Loucy (cell line): ENCODE measurements at regions not wholly inside any gene's neighbourhood (a gene's known extent, or its start where the extent isn't known, plus 50 kb on each side); places are given as distances from the start of the nearest gene placed in this dataset.

ENCODE experiments used
- H2AFZ ChIP-seq: fragments of 200-600 bp; sonication (generic); 2 replicates; pipeline ENCODE4 v1.6.0; 2016; ENCODE audit warnings: antibody characterized with exemption, mild to moderate bottlenecking, low read length, moderate library complexity
- H3F3A ChIP-seq: fragments of 200-600 bp; 2 replicates; pipeline ENCODE4 v1.6.0; 2016; ENCODE audit warnings: antibody characterized with exemption, low read depth, mild to moderate bottlenecking
- H3K27me3 ChIP-seq: fragments of 200-600 bp; sonication (generic); 2 replicates; pipeline ENCODE4 v1.6.1; 2014; ENCODE audit warnings: low read length, mild to moderate bottlenecking; ENCODE audit not compliant: insufficient read depth, poor library complexity, severe bottlenecking
- H3K36me3 ChIP-seq: fragments of 200-600 bp; sonication (generic); 2 replicates; pipeline ENCODE4 v1.6.1; 2016; ENCODE audit warnings: low read length; ENCODE audit not compliant: insufficient read depth
- H3K4me1 ChIP-seq: fragments of 200-600 bp; sonication (generic); 2 replicates; pipeline ENCODE4 v1.5.1; 2014; ENCODE audit warnings: low read length, mild to moderate bottlenecking; ENCODE audit not compliant: insufficient read depth, poor library complexity, severe bottlenecking
- H3K4me2 ChIP-seq: fragments of 200-600 bp; sonication (generic); 2 replicates; pipeline ENCODE4 v1.6.0; 2014; ENCODE audit warnings: antibody characterized with exemption, low read length, low read depth, mild to moderate bottlenecking; ENCODE audit not compliant: poor library complexity, severe bottlenecking
- H3K4me3 ChIP-seq: fragments of 200-600 bp; sonication (generic); 2 replicates; pipeline ENCODE4 v1.5.1; 2014; ENCODE audit warnings: low read length, mild to moderate bottlenecking, mixed read lengths; ENCODE audit not compliant: poor library complexity, severe bottlenecking
- H3K79me2 ChIP-seq: fragments of 200-600 bp; sonication (generic); 2 replicates; pipeline ENCODE4 v1.6.1; 2014; ENCODE audit warnings: low read length; ENCODE audit not compliant: insufficient read depth
- H3K9ac ChIP-seq: fragments of 200-600 bp; sonication (generic); 2 replicates; pipeline ENCODE4 v1.6.0; 2014; ENCODE audit warnings: mild to moderate bottlenecking, low read depth, low read length, moderate library complexity; ENCODE audit not compliant: poor library complexity, severe bottlenecking
- H3K9me2 ChIP-seq: fragments of 200-600 bp; sonication (generic); replicated peaks from 2 replicates; pipeline ENCODE4 v1.6.1; 2016; ENCODE audit warnings: low read depth, low read length, mixed read lengths
- H3K9me3 ChIP-seq: fragments of 200-600 bp; sonication (generic); 2 replicates; pipeline ENCODE4 v1.6.1; 2014; ENCODE audit warnings: mild to moderate bottlenecking, antibody characterized with exemption, low read length, low read depth; ENCODE audit not compliant: insufficient read depth
- H4K20me1 ChIP-seq: fragments of 200-600 bp; sonication (generic); 2 replicates; pipeline ENCODE4 v1.6.0; 2014; ENCODE audit warnings: antibody characterized with exemption, low read length, mild to moderate bottlenecking; ENCODE audit not compliant: insufficient read depth, poor library complexity, severe bottlenecking
- EZH2phosphoT487 ChIP-seq: fragments of 200-600 bp; IDR thresholded peaks from 2 replicates; pipeline ENCODE4 v1.6.1; 2018; ENCODE audit warnings: antibody characterized with exemption, mild to moderate bottlenecking, moderate library complexity, borderline replicate concordance
- TF ChIP-seq, protein P1 (sequence below): fragments of 200-600 bp; sonication (generic); conservative IDR thresholded peaks from 2 replicates; pipeline ENCODE4 v1.5.1; 2014; ENCODE audit warnings: mild to moderate bottlenecking, antibody characterized with exemption, low read length

- H3K9me3 ChIP-seq = no peaks in the 10 kb centered on the region
- H3K27me3 ChIP-seq = no peaks in the 10 kb centered on the region
- no peaks in the 10 kb centered on the region for H3K79me2 ChIP-seq
- no peaks in the 10 kb centered on the region for H3F3A ChIP-seq
- H3K4me2 ChIP-seq = no peak overlapping the region
- no peaks in the 10 kb centered on the region for H3K4me1 ChIP-seq
- no peak overlapping the region for H2AFZ ChIP-seq
- no peaks in the 10 kb centered on the region for H3K9me2 ChIP-seq
- no peaks in the 10 kb centered on the region for H4K20me1 ChIP-seq
- H3K9ac ChIP-seq = no peak overlapping the region
- no peak overlapping the region for H3K4me3 ChIP-seq
- TF ChIP-seq, protein P1, sequence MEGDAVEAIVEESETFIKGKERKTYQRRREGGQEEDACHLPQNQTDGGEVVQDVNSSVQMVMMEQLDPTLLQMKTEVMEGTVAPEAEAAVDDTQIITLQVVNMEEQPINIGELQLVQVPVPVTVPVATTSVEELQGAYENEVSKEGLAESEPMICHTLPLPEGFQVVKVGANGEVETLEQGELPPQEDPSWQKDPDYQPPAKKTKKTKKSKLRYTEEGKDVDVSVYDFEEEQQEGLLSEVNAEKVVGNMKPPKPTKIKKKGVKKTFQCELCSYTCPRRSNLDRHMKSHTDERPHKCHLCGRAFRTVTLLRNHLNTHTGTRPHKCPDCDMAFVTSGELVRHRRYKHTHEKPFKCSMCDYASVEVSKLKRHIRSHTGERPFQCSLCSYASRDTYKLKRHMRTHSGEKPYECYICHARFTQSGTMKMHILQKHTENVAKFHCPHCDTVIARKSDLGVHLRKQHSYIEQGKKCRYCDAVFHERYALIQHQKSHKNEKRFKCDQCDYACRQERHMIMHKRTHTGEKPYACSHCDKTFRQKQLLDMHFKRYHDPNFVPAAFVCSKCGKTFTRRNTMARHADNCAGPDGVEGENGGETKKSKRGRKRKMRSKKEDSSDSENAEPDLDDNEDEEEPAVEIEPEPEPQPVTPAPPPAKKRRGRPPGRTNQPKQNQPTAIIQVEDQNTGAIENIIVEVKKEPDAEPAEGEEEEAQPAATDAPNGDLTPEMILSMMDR = no peak
- no peak for TF ChIP-seq EZH2phosphoT487
- H3K36me3 ChIP-seq = no peaks in the 10 kb centered on the region
Measured at GRCh38 chr14:27061299-27061698, 463.5 kb upstream of the NOVA1 start.

DNA sequence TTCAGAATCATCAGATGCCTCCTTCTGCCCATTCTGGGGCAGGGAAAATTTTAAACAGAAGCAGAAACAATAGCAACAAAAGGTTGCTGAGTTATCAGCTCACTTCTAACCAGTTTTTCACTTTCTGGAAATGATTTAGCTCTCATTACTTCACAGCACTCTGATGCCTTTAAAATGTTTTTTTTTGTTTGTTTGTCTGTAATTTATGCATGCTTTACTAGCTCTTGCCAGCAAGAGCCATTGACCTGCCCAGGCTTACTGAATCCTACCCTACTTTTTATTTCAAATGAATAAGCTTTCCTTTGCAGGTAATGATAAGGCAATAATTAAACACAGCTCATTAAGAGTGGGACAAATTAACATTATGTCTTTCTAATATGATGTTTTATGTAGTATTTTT lies 466.1 kb upstream of the NOVA1 start:
- Histone ChIP-seq H3K36me3 (no peaks in the 10 kb centered on the region), H3K27me3 (no peaks in the 10 kb centered on the region), H3K4me3 (no peak overlapping the region), H3F3A (no peaks in the 10 kb centered on the region), H2AFZ (no peak overlapping the region), H4K20me1 (no peaks in the 10 kb centered on the region), H3K79me2 (no peaks in the 10 kb centered on the region), H3K4me1 (no peaks in the 10 kb centered on the region), H3K9me2 (no peaks in the 10 kb centered on the region), H3K4me2 (no peak overlapping the region), H3K9ac (no peak overlapping the region), H3K9me3 (no peaks in the 10 kb centered on the region)
- TF ChIP-seq, protein P1 = no peak
- no peak for TF ChIP-seq EZH2phosphoT487

- TF ChIP-seq EZH2phosphoT487 = no peak
- TF ChIP-seq, protein P1 = no peak
- Histone ChIP-seq H3K4me3 (no peak overlapping the region), H3K9me3 (no peaks in the 10 kb centered on the region)
Measured at GRCh38 chr14:27065886-27066285, 468.1 kb upstream of the NOVA1 start.

More at GRCh38 chr14:27065886-27066285, 468.1 kb upstream of the NOVA1 start:
- H3F3A ChIP-seq = no peaks in the 10 kb centered on the region
- no peaks in the 10 kb centered on the region for H4K20me1 ChIP-seq
- no peak overlapping the region for H2AFZ ChIP-seq
- H3K4me1 ChIP-seq = no peaks in the 10 kb centered on the region
- no peaks in the 10 kb centered on the region for H3K36me3 ChIP-seq
- no peak overlapping the region for H3K4me2 ChIP-seq
- no peaks in the 10 kb centered on the region for H3K9me2 ChIP-seq
- H3K27me3 ChIP-seq = no peaks in the 10 kb centered on the region
- no peaks in the 10 kb centered on the region for H3K79me2 ChIP-seq
- no peak overlapping the region for H3K9ac ChIP-seq
